ENCODE measurements at regions not wholly inside any gene's neighbourhood (a gene's known extent, or its start where the extent isn't known, plus 50 kb on each side); places are given as distances from the start of the nearest gene placed in this dataset.

DNA sequence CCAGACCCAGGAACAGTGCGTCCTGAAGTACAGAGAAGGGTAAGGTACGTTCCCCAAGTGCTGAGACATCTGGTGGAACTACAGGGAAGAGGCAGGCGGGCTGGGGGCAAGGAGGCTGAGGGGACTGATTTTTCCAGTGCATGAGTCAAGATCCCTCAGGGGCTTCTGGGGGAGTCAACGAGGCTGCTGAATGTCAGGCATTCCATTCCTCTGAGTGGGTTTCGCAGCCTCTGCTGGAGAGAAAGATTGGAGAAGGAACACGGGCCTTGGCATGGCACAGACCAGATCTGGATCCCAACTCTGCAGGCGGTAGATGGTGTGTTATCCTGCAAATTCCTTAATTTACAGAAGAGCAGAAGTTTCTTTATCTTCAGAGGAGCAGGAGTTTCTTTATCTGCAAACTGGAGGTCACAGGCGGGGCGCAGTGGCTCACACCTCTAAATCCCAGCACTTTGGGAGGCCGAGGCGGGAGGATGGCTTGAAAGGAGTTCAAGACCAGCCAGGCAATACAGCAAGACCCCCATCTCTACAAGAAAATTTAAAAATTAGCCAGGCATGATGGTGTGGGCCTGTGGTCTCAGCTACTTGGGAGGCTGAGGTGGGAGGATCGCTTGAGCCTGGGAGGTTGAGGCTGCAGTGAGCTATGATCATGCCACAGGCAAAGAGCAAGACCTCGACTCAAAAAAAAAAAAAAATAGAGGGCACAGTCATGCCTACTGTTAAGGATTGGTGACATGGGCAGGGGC, 132.6 kb upstream of the MAP1LC3B2 start (continued):
- TF ChIP-seq RFX5 (IDR thresholded peaks at IDR 0.05; ENCODE audit: low read depth, low read length): no peak
- TF ChIP-seq MAZ (IDR thresholded peaks at IDR 0.05; ENCODE audit: borderline replicate concordance, low read depth, low read length): peak; percentile 99

DNA sequence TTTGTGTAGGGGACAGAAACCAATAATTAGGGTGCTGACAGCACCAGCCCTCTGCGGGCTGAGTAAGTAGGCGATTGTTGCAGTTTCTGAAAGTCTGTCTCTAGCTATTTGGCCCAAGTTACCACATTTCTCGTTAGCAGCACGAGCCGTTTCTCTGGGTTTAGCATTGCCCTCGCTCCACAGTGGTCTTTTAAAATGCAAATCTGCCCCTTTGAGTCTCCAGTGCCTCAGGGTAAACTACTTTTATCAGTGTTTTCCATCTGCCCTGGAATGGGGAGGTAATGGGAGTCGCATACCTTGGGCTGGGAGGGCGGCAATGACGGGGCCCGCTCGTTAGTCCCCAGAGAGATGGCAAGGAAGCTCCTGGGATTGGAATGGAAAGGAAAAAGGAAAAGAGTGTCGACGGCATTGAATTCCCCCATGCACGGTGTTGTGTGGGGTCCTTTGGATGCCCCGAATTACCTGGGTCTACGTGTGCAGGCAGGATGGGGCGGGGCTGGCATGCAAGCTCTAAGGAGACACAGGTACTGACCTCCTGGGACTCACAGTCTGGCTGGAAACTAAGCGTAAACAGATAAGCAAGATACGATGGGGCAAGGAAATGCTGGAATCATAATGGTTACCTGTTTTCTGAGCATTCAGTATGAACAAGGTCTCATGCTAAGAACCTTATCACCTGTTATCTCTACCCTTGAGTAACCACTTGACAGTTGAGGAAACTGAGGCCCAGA, 131.8 kb upstream of the MAP1LC3B2 start:
- Histone ChIP-seq H2AK9ac (replicated peaks; ENCODE audit: low read depth, low read length, poor library complexity) (peak overlapping the region; percentile 45), H4K5ac (ENCODE audit: low read depth, low read length) (peak overlapping the region; percentile 2; the same call in 1 of the 2 replicates), H3K9ac (ENCODE audit: low read depth, low read length) (no peak overlapping the region), H2BK120ac (ENCODE audit: low read depth, low read length) (peak overlapping the region; percentile 94), H2AK5ac (ENCODE audit: low read depth, low read length) (peak overlapping the region; percentile 86), H3K23ac (ENCODE audit: low read depth, low read length) (peak overlapping the region; percentile 56), H2BK20ac (ENCODE audit: low read depth, low read length) (peak overlapping the region; percentile 96), H4K91ac (ENCODE audit: insufficient read depth, low read depth, low read length) (peak overlapping the region; percentile 68), H2BK5ac (ENCODE audit: low read depth, low read length, poor library complexity, severe bottlenecking) (peak overlapping the region; percentile 57), H3K4me1 (ENCODE audit: control insufficient read depth, insufficient read depth, low read length) (peaks cover 16% of the 10 kb centered on the region), H3K56ac (ENCODE audit: extremely low read depth, insufficient read depth, low read length) (no peak overlapping the region), H3K27me3 (ENCODE audit: control insufficient read depth, insufficient read depth, low read length) (no peaks in the 10 kb centered on the region), H3K4me2 (ENCODE audit: low read depth, low read length) (no peak overlapping the region), H3K27ac (ENCODE audit: insufficient read depth, low read length) (peak overlapping the region; percentile 6; the same call in 1 of the 2 replicates), H3K18ac (ENCODE audit: low read depth, low read length) (peak overlapping the region; percentile 39), H2BK15ac (ENCODE audit: low read depth, low read length) (peak overlapping the region; percentile 89; the same call in 1 of the 3 replicates), H3K4me3 (ENCODE audit: insufficient read depth, low read depth, low read length) (no peak overlapping the region), H4K8ac (ENCODE audit: low read depth in 2 of 2, low read length in 2 of 2) (peak overlapping the region in 1 of 2 experiments; percentile 14; a peak in 3 of 4 replicates), H3K79me1 (ENCODE audit: low read depth in 1 of 2, low read length in 2 of 2) (no peaks in the 10 kb centered on the region), H3K9me3 (ENCODE audit: control insufficient read depth, insufficient read depth, low read length) (peaks cover 1% of the 10 kb centered on the region), H3K36me3 (ENCODE audit: control insufficient read depth, insufficient read depth, low read length) (no peaks in the 10 kb centered on the region), H2AFZ (replicated peaks; ENCODE audit: low read length, poor library complexity) (peak overlapping the region; percentile 69), H3K4ac (ENCODE audit: low read depth, low read length) (peak overlapping the region; percentile 66), H3K9me1 (ENCODE audit: insufficient read depth, low read length) (0 out of 2 replicates have a peak, but pooled peaks cover 3% of the 10 kb centered on the region), H4K20me1 (ENCODE audit: insufficient read depth, low read length) (no peaks in the 10 kb centered on the region), H3K14ac (replicated peaks; ENCODE audit: low read depth, low read length) (peak overlapping the region; percentile 70)
- DNase-seq (no peak), ATAC-seq (ENCODE audit: low read depth) (no peak)
- whole genome bisulfite sequencing, 2 experiments (ENCODE audit: extremely low coverage in 2 of 2, insufficient read length in 1 of 2): 80% methylated on average over 14 of the region's 19 CpGs; no CpG with 5 or more reads in 1 of the 2 experiments
- BruUV-seq (replicated peaks): no TSS peak
- ChIA-PET CTCF (interaction anchor here (0.5 to 0.9 kb wide), 2 partner anchors 33 to 151 kb away, joined by 3 read pairs; no protein-coding TSS in a partner anchor), POLR2A (ENCODE audit: unreplicated experiment) (no interaction called here)
- no peak for TF ChIP-seq CHD1 (IDR thresholded peaks at IDR 0.05; ENCODE audit: low read depth, low read length)
- TF ChIP-seq MAZ (IDR thresholded peaks at IDR 0.05; ENCODE audit: borderline replicate concordance, low read depth, low read length): no peak
- TF ChIP-seq, protein P1, sequence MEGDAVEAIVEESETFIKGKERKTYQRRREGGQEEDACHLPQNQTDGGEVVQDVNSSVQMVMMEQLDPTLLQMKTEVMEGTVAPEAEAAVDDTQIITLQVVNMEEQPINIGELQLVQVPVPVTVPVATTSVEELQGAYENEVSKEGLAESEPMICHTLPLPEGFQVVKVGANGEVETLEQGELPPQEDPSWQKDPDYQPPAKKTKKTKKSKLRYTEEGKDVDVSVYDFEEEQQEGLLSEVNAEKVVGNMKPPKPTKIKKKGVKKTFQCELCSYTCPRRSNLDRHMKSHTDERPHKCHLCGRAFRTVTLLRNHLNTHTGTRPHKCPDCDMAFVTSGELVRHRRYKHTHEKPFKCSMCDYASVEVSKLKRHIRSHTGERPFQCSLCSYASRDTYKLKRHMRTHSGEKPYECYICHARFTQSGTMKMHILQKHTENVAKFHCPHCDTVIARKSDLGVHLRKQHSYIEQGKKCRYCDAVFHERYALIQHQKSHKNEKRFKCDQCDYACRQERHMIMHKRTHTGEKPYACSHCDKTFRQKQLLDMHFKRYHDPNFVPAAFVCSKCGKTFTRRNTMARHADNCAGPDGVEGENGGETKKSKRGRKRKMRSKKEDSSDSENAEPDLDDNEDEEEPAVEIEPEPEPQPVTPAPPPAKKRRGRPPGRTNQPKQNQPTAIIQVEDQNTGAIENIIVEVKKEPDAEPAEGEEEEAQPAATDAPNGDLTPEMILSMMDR (conservative IDR thresholded peaks at IDR 0.05; ENCODE audit: low read depth, low read length): no peak
- no peak for TF ChIP-seq RAD21 (IDR thresholded peaks at IDR 0.05; ENCODE audit: low read length)
- TF ChIP-seq NFE2L2 (IDR thresholded peaks at IDR 0.05; ENCODE audit: low read depth, low read length): no peak
- TF ChIP-seq POLR2A (IDR thresholded peaks at IDR 0.05; ENCODE audit: low read depth, low read length): no peak
- TF ChIP-seq MXI1 (IDR thresholded peaks at IDR 0.05; ENCODE audit: borderline replicate concordance, low read depth, low read length): no peak
- TF ChIP-seq MAFK (IDR thresholded peaks at IDR 0.05; ENCODE audit: low read depth, low read length): no peak
- TF ChIP-seq RCOR1 (IDR thresholded peaks at IDR 0.05; ENCODE audit: insufficient replicate concordance, low read length): no peak
- TF ChIP-seq BHLHE40 (IDR thresholded peaks at IDR 0.05; ENCODE audit: low read depth, low read length): no peak
- TF ChIP-seq, protein P2, sequence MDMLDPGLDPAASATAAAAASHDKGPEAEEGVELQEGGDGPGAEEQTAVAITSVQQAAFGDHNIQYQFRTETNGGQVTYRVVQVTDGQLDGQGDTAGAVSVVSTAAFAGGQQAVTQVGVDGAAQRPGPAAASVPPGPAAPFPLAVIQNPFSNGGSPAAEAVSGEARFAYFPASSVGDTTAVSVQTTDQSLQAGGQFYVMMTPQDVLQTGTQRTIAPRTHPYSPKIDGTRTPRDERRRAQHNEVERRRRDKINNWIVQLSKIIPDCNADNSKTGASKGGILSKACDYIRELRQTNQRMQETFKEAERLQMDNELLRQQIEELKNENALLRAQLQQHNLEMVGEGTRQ (IDR thresholded peaks at IDR 0.05; ENCODE audit: low read depth, low read length): no peak
- in situ Hi-C loops (cut with MboI; ENCODE audit: low sequenced_read_pairs) (no loop called here), dilution Hi-C loops (cut with HindIII; ENCODE audit: low sequenced_read_pairs, unreplicated experiment) (no loop called here), intact Hi-C loops (cut with micrococcal nuclease) (loop anchor here (5.0 to 10.0 kb wide), 3 partner anchors 45 to 430 kb away; no protein-coding TSS in a partner anchor)

Measured in IMR-90 (cell line).